M059J (cell line): ENCODE measurements at regions not wholly inside any gene's neighbourhood (a gene's known extent, or its start where the extent isn't known, plus 50 kb on each side); places are given as distances from the start of the nearest gene placed in this dataset.

Experiments used
- DNase-seq: peaks from one replicate; pipeline ENCODE4 v3.0.0-alpha.2; 2012; ENCODE audit warnings: low read depth

GRCh38 chr5:34587355-34588241 is 68.5 kb upstream of the RAI14 start:
- peak; percentile 86 for DNase-seq

- DNase-seq, result no peak
Observed at GRCh38 chr5:34589832-34590231, 66.3 kb upstream of the RAI14 start.

- DNase-seq, result no peak
Observed at GRCh38 chr5:34591723-34592122, 64.4 kb upstream of the RAI14 start.

DNA sequence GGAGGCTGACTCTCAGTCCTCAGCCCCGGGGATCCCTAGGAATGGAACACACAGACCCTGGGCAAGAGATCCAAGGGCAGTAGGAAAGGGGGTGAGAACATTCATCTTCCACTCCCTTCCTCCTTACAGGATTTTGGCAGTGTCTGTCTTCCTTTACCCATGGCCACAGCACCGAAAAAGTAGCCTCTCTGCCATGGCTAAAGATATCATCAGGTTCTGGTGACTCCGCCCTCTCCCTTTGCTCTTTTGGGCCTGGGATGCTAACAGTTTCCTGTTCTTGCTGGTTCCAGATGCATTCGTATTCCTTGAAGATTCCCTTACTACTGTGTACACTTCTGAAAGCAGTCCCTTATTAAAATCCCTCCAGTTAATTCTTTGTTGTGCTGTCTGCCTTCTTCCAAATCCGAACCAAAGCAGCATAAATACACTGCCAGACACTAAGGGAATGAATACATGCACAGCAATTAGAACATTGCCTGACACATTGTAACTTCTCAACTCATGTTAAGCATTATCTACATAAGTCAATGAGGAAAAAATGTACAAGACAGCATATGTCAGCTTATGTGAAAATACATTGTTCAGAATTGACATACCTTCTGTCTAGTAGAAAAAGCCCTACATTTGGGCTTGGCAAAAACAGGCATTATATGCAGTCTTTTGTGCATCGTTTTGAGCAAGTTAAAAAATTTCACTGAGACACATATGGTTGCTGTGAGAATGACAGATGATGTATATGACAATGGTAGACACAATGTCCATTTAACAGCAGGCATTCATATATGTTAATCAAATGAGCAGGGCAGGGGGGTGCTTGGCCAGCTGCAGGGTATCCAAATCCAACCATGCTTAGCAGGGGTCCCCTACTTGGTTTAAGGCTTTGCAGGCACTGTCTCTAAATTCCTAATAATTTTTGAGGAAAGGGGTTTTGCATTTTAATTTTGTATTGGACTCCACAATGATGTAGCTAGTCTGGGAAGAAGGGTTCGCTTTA is 58.8 kb upstream of the RAI14 start:
- DNase-seq, result no peak

GRCh38 chr5:34598177-34598794 is 57.8 kb upstream of the RAI14 start:
- peak; percentile 98 for DNase-seq

DNA sequence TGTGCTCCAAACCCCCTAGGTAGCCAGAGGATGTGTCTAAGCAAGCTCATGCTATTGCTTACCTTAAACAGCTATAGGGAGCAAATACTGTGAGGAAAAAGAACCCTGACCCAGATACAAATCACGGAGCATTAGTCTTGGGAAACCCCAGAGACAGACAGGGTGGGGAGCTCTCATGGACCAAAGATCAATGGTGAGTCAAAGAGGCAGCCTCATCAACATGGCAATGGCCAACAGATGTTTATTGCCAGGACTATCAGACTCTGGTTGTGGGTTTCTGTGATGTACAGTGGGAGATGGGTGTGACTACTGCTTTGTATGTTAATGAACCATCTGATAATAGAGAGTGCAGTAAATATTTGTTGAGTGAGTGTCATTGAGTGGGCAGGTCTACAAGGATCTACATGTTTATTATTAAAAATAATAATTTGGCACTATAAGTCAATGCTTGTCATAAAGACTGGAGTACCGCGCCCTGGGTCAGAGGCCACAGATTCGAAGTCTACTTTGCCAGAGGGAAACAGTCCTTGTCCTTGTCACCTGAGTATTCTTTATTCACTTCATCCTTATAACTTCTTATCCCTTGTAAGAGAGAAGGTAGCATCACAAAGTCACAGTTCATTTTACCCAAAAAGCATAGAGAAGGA is 56.5 kb upstream of the RAI14 start:
- no peak for DNase-seq

DNA sequence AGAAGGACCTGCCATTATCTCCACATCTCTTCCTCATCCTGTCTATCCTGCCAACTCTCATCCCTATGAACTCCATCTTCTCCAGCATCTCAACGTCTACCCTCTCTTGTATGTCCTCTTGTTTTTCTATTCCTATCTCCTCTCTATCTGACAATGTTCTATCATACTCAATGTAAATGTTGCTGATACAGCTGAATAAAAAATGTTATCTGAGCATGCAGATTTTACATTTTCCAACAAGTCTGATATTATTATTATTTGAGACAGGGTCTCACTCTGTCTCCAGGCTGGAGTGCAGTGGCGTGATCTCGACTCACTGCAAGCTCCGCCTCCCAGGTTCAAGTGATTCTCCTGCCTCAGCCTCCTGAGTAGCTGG is 56.0 kb upstream of the RAI14 start:
- no peak for DNase-seq

- DNase-seq, result peak; percentile 32
Observed at GRCh38 chr5:34603378-34603777, 52.8 kb upstream of the RAI14 start.

- peak; percentile 37 for DNase-seq
Observed at GRCh38 chr5:34604119-34604675, 51.9 kb upstream of the RAI14 start.

DNA sequence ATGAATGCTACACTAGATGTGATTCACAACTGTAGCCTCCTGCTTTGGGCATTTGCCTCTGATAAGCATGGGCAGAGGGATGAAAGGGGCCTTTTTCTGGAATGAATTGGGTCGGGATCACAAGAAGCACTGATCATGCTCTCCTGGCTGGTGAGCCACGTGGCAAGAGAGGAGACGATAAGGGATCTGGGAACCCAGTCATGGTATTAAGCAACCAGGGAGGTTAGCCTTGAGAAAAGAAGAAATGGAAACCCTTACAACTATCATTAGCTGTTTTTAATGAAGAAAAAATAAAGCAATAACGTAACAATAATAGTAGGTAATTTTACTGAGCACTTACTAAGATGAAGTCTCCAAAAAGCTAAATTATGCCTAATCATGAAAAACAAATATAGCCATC is 50.0 kb upstream of the RAI14 start:
- DNase-seq, result no peak
